ENCODE measurements at regions not wholly inside any gene's neighbourhood (a gene's known extent, or its start where the extent isn't known, plus 50 kb on each side); places are given as distances from the start of the nearest gene placed in this dataset.

- TF ChIP-seq OSR1 (CRISPR knock-in tag; IDR thresholded peaks at IDR 0.05) = no peak
- no peak for TF ChIP-seq ISL1 (CRISPR knock-in tag; IDR thresholded peaks at IDR 0.05)
- no peak for TF ChIP-seq ESRRG (CRISPR knock-in tag; IDR thresholded peaks at IDR 0.05)
- no peak for TF ChIP-seq ZNF70 (CRISPR knock-in tag; IDR thresholded peaks at IDR 0.05)
- TF ChIP-seq GLIS3 (CRISPR knock-in tag; IDR thresholded peaks at IDR 0.05) = no peak
- no peak for TF ChIP-seq ZNF565 (CRISPR knock-in tag; conservative IDR thresholded peaks at IDR 0.05; ENCODE audit: low read depth)
- no peak for TF ChIP-seq POU6F1 (CRISPR knock-in tag; IDR thresholded peaks at IDR 0.05; ENCODE audit: borderline replicate concordance, low read depth)
- ATAC-seq = no peak
Observed at GRCh38 chr3:174639970-174640369, 219.2 kb upstream of the NAALADL2 start.

GRCh38 chr3:174640932-174641331, 218.2 kb upstream of the NAALADL2 start:
- TF ChIP-seq GLIS3 (CRISPR knock-in tag; IDR thresholded peaks at IDR 0.05) (no peak), BACH2 (CRISPR knock-in tag; IDR thresholded peaks at IDR 0.05; ENCODE audit: borderline replicate concordance) (no peak), ZNF70 (CRISPR knock-in tag; IDR thresholded peaks at IDR 0.05) (no peak), CSRNP3 (CRISPR knock-in tag; IDR thresholded peaks at IDR 0.05) (no peak), POU6F1 (CRISPR knock-in tag; IDR thresholded peaks at IDR 0.05; ENCODE audit: borderline replicate concordance, low read depth) (no peak), CREB5 (CRISPR knock-in tag; IDR thresholded peaks at IDR 0.05; ENCODE audit: low read depth) (no peak), CSDC2 (CRISPR knock-in tag; IDR thresholded peaks at IDR 0.05) (no peak), TCF4 (CRISPR knock-in tag; IDR thresholded peaks at IDR 0.05; ENCODE audit: borderline replicate concordance) (no peak), ZFP30 (CRISPR knock-in tag; IDR thresholded peaks at IDR 0.05) (no peak), ZNF8 (CRISPR knock-in tag; IDR thresholded peaks at IDR 0.05) (no peak), PPARA (CRISPR knock-in tag; IDR thresholded peaks at IDR 0.05; ENCODE audit: borderline replicate concordance) (no peak), ISL1 (CRISPR knock-in tag; IDR thresholded peaks at IDR 0.05) (no peak), TSHZ2 (CRISPR knock-in tag; IDR thresholded peaks at IDR 0.05) (no peak), ZFP3 (CRISPR knock-in tag; IDR thresholded peaks at IDR 0.05) (no peak), TOX (CRISPR knock-in tag; IDR thresholded peaks at IDR 0.05; ENCODE audit: borderline replicate concordance) (no peak), PATZ1 (CRISPR knock-in tag; IDR thresholded peaks at IDR 0.05; ENCODE audit: borderline replicate concordance) (no peak), ZC3H10 (CRISPR knock-in tag; IDR thresholded peaks at IDR 0.05) (no peak)
- ATAC-seq = no peak

GRCh38 chr3:174644287-174644686, 214.8 kb upstream of the NAALADL2 start:
- no peak for ATAC-seq
- no peak for TF ChIP-seq ZFP3 (CRISPR knock-in tag; IDR thresholded peaks at IDR 0.05)
- TF ChIP-seq TOX (CRISPR knock-in tag; IDR thresholded peaks at IDR 0.05; ENCODE audit: borderline replicate concordance) = no peak
- TF ChIP-seq BACH2 (CRISPR knock-in tag; IDR thresholded peaks at IDR 0.05; ENCODE audit: borderline replicate concordance) = no peak
- no peak for TF ChIP-seq ZNF565 (CRISPR knock-in tag; conservative IDR thresholded peaks at IDR 0.05; ENCODE audit: low read depth)
- TF ChIP-seq PATZ1 (CRISPR knock-in tag; IDR thresholded peaks at IDR 0.05; ENCODE audit: borderline replicate concordance) = no peak
- no peak for TF ChIP-seq TSHZ2 (CRISPR knock-in tag; IDR thresholded peaks at IDR 0.05)
- no peak for TF ChIP-seq ZNF8 (CRISPR knock-in tag; IDR thresholded peaks at IDR 0.05)
- TF ChIP-seq ISL1 (CRISPR knock-in tag; IDR thresholded peaks at IDR 0.05) = no peak
- no peak for TF ChIP-seq PPARA (CRISPR knock-in tag; IDR thresholded peaks at IDR 0.05; ENCODE audit: borderline replicate concordance)
